K562 (cell line): ENCODE measurements at regions not wholly inside any gene's neighbourhood (a gene's known extent, or its start where the extent isn't known, plus 50 kb on each side); places are given as distances from the start of the nearest gene placed in this dataset.

Experiments used
- ATAC-seq: fragments of 200-7000 bp; cut with Tn5 transposase; 3 replicates; pipeline ENCODE4 v1.9.1; 2020; ENCODE audit warnings: moderate library complexity
- BruUV-seq: library from RNA; stranded (reverse); fragments of 400-500 nt; replicated peaks from 2 replicates; lab custom pipeline; 2021; lab: Mats Ljungman, UMichigan
- CTCF ChIA-PET: fragments of 300-600 bp; formaldehyde crosslinking; extraction: SDS; loops from one replicate; lab custom pipeline; 2021; ENCODE audit warnings: low intra/inter-chr PET ratio; lab: Yijun Ruan, JAX
- POLR2A ChIA-PET: fragments of 300-600, 350-650 bp; sonication (Branson Sonifier 250); formaldehyde crosslinking; extraction: SDS; loops from one replicate; lab custom pipeline; 2021; ENCODE audit warnings: antibody characterized with exemption, inconsistent platforms; lab: Yijun Ruan, JAX
- DNase-seq, 4 experiments: peaks; one replicate each; pipeline versions ENCODE4 v3.0.0 to v3.0.0-alpha.2; 2011 to 2018; ENCODE audit warnings: low spot score in 3 of 4, mixed read lengths in 3 of 4; ENCODE audit errors: extremely low read depth in 1 of 4
- FAIRE-seq: peaks from 2 replicates; lab custom pipeline; 2011; peaks lifted over from hg19 to GRCh38; lab: Jason Lieb, UNC
- H2AFZ ChIP-seq: 2 replicates; pipeline ENCODE4 v1.6.0; 2011; ENCODE audit warnings: low read depth, low read length, control low read depth, inconsistent platforms
- H3K27ac ChIP-seq: fragments of 200-600 bp; 3 replicates; pipeline ENCODE4 v1.8.0; 2011; ENCODE audit warnings: low read depth, mild to moderate bottlenecking, control low read depth, inconsistent platforms, low read length, moderate library complexity, mixed read lengths; ENCODE audit errors: extremely low read depth
- H3K27me3 ChIP-seq, 2 experiments: fragments of 300-600 bp in 1 of 2; 2 replicates in 1 of 2; 3 replicates in 1 of 2; pipeline versions ENCODE4 v1.6.0 to v1.8.0; 2011; ENCODE audit warnings: inconsistent platforms in 2 of 2, low read length in 2 of 2, mild to moderate bottlenecking in 1 of 2, mixed read lengths in 1 of 2, moderate library complexity in 1 of 2; ENCODE audit not compliant: control insufficient read depth in 2 of 2, insufficient read depth in 2 of 2
- H3K36me3 ChIP-seq: fragments of 300-600 bp; 3 replicates; pipeline ENCODE4 v1.8.0; 2011; ENCODE audit warnings: mild to moderate bottlenecking, low read length, inconsistent platforms; ENCODE audit not compliant: control insufficient read depth, insufficient read depth
- H3K4me1 ChIP-seq, 2 experiments: fragments of 200-600 bp in 1 of 2; replicated peaks in 1 of 2; 2 replicates in 1 of 2; 3 replicates in 1 of 2; pipeline versions ENCODE4 v1.5.1 to v1.8.0; 2011; ENCODE audit warnings: inconsistent platforms in 2 of 2, low read length in 2 of 2, mild to moderate bottlenecking in 1 of 2, mixed read lengths in 1 of 2, moderate library complexity in 1 of 2; ENCODE audit not compliant: control insufficient read depth in 2 of 2, insufficient read depth in 2 of 2
- H3K4me2 ChIP-seq: 2 replicates; pipeline ENCODE4 v1.6.1; 2011; ENCODE audit warnings: low read length, control low read depth, inconsistent platforms, mixed read lengths; ENCODE audit not compliant: insufficient read depth
- H3K4me3 ChIP-seq: fragments of 200-600 bp; sonication (generic), shearing (Covaris generic); 2 replicates; pipeline ENCODE4 v1.5.1; 2016; ENCODE audit warnings: control low read depth, inconsistent platforms
- H3K79me2 ChIP-seq: fragments of 200-600 bp; 3 replicates; pipeline ENCODE4 v1.8.0; 2011; ENCODE audit warnings: low read length, inconsistent platforms; ENCODE audit not compliant: control insufficient read depth, insufficient read depth
- H3K9ac ChIP-seq, 2 experiments: 2 replicates each; pipeline versions ENCODE4 v1.6.0 to v1.6.1; 2011; ENCODE audit warnings: low read depth in 2 of 2, low read length in 2 of 2, control low read depth in 1 of 2, inconsistent platforms in 1 of 2, mild to moderate bottlenecking in 1 of 2, mixed read lengths in 1 of 2; ENCODE audit not compliant: insufficient read depth in 1 of 2
- H3K9me1 ChIP-seq: one replicate; pipeline ENCODE4 v1.6.0; 2011; ENCODE audit warnings: inconsistent platforms, mild to moderate bottlenecking, low read length, moderate library complexity; ENCODE audit not compliant: control insufficient read depth, insufficient read depth
- H3K9me3 ChIP-seq: replicated peaks from 2 replicates; pipeline ENCODE4 v1.5.1; 2011; ENCODE audit warnings: low read depth, low read length, inconsistent platforms; ENCODE audit not compliant: control insufficient read depth, insufficient read depth
- H4K20me1 ChIP-seq: replicated peaks from 2 replicates; pipeline ENCODE4 v1.6.1; 2011; ENCODE audit warnings: low read length, inconsistent platforms, mixed read lengths; ENCODE audit not compliant: control insufficient read depth, insufficient read depth
- CREM ChIP-seq: IDR thresholded peaks from 2 replicates; pipeline ENCODE4 v1.6.1; 2014; ENCODE audit warnings: antibody characterized with exemption, low read depth
- CTBP1 ChIP-seq: fragments of 450-650 bp; IDR thresholded peaks from 2 replicates; pipeline ENCODE4 v1.6.1; 2016; ENCODE audit warnings: borderline replicate concordance
- ESRRB ChIP-seq: fragments of 250-450 bp; sonication (Bioruptor Pico); IDR thresholded peaks from 2 replicates; pipeline ENCODE4 v1.5.0; 2020; ENCODE audit warnings: mild to moderate bottlenecking, moderate library complexity, borderline replicate concordance
- FOSL1 ChIP-seq: fragments of 200-800 bp; sonication (Bioruptor generic); conservative IDR thresholded peaks from 2 replicates; pipeline ENCODE4 v1.6.1; 2016; ENCODE audit warnings: missing genetic modification characterization, missing compliant biosample characterization
- GABPB2 ChIP-seq: fragments of 250-450 bp; sonication (Bioruptor Pico); conservative IDR thresholded peaks from 2 replicates; pipeline ENCODE4 v1.5.1; 2021; ENCODE audit warnings: mild to moderate bottlenecking
- KLF13 ChIP-seq: fragments of 450-650 bp; IDR thresholded peaks from 2 replicates; pipeline ENCODE4 v1.6.1; 2016; ENCODE audit warnings: missing genetic modification characterization, low read depth, mild to moderate bottlenecking, missing compliant biosample characterization, moderate library complexity, borderline replicate concordance
- RB1 ChIP-seq: fragments of 450-650 bp; IDR thresholded peaks from 2 replicates; pipeline ENCODE4 v1.6.1; 2017; ENCODE audit warnings: low read depth, mild to moderate bottlenecking
- STAG1 ChIP-seq: sonication (generic); formaldehyde crosslinking; IDR thresholded peaks from 2 replicates; pipeline ENCODE4 v1.5.0; 2020; ENCODE audit warnings: missing genetic modification reagents, borderline replicate concordance
- TEAD4 ChIP-seq, 2 experiments: sonication (generic) in 1 of 2; formaldehyde crosslinking in 1 of 2; IDR thresholded peaks; 2 replicates each; pipeline versions ENCODE4 v1.6.1 to v1.8.0; 2012 to 2022; ENCODE audit warnings: borderline replicate concordance in 1 of 2, inconsistent platforms in 1 of 2, low read length in 1 of 2, mild to moderate bottlenecking in 1 of 2, missing genetic modification reagents in 1 of 2
- U2AF2 ChIP-seq: fragments of 200-400 bp; formaldehyde crosslinking; optimal IDR thresholded peaks from 2 replicates; pipeline ENCODE3; 2017; ENCODE audit warnings: low read depth, mild to moderate bottlenecking, low read length
- ZFP30 ChIP-seq: fragments of 250-450 bp; sonication (Bioruptor Pico); IDR thresholded peaks from 2 replicates; pipeline ENCODE4 v1.8.0; 2022; ENCODE audit warnings: moderate library complexity, mild to moderate bottlenecking, inconsistent platforms, borderline replicate concordance
- ZKSCAN3 ChIP-seq: fragments of 250-450 bp; sonication (Bioruptor Pico); IDR thresholded peaks from 2 replicates; pipeline ENCODE4 v1.4.0; 2020
- ZNF717 ChIP-seq: fragments of 250-450 bp; sonication (Bioruptor Pico); IDR thresholded peaks from 2 replicates; pipeline ENCODE4 v1.5.0; 2021
- WGBS: fragments of 100-300 bp; shearing (Covaris generic); methylation state at CpG from one replicate; pipeline ENCODE4 v1.1.6; 2016; ENCODE audit warnings: low coverage, mixed read lengths; ENCODE audit not compliant: insufficient coverage; ENCODE audit errors: missing lambda C conversion rate; 5-methylcytosine and 5-hydroxymethylcytosine counted together
- in situ Hi-C: fragments of 300-500 bp; cut with MboI; formaldehyde crosslinking; loops from 4 replicates; pipeline ENCODE4 v1.15.0; 2018; ENCODE audit warnings: inconsistent platforms, mixed read lengths
- intact Hi-C: fragments of 100-400 bp; cut with micrococcal nuclease; formaldehyde crosslinking; loops from 2 replicates; pipeline ENCODE4 v1.14.2; 2022
- TF ChIP-seq, protein P1 (sequence below): fragments of 150-350 bp; conservative IDR thresholded peaks from 2 replicates; pipeline ENCODE4 v1.6.1; 2014; ENCODE audit warnings: low read length
- TF ChIP-seq, protein P2 (sequence below), 3 experiments: IDR thresholded peaks in 2 of 3; conservative IDR thresholded peaks in 1 of 3; 2 replicates each; pipeline ENCODE4 v1.5.1; 2011 to 2012; ENCODE audit warnings: low read length in 3 of 3, mild to moderate bottlenecking in 3 of 3, control low read depth in 2 of 3, improper control_type of control experiment in 1 of 3, inconsistent platforms in 1 of 3, low read depth in 1 of 3, mixed read lengths in 1 of 3, moderate library complexity in 1 of 3; ENCODE audit not compliant: insufficient read depth in 2 of 3
- TF ChIP-seq, protein P3 (sequence below): fragments of 250-450 bp; sonication (Bioruptor Pico); IDR thresholded peaks from 2 replicates; pipeline ENCODE4 v1.5.0; 2020; ENCODE audit warnings: mild to moderate bottlenecking

DNA sequence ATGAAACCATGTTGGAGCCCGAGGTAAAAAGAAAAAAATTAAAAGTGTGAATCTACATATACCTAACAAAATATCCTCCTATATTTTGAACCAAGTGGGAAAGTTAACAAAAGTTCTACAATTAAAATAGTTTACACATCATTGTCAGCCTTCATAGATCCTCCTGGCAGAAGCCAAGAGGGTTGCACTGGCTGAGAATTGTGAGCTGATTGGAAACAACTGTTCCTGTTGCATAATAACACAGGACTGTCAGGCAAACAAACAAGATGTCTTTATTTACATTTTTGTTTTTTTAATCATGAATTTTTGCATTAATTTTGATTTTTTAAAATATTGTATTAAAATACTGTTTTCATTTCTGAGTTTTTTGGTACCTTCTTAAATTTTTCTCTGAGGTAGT lies 215.2 kb upstream of the MME start:
- Histone ChIP-seq H3K9me1 (no peaks in the 10 kb centered on the region), H3K9ac (no peak overlapping the region), H3K27me3 (no peaks in the 10 kb centered on the region), H3K4me1 (no peaks in the 10 kb centered on the region), H3K9me3 (no peaks in the 10 kb centered on the region), H3K4me2 (no peak overlapping the region), H3K79me2 (no peaks in the 10 kb centered on the region), H3K36me3 (no peaks in the 10 kb centered on the region), H4K20me1 (no peaks in the 10 kb centered on the region), H3K4me3 (no peak overlapping the region), H2AFZ (no peak overlapping the region), H3K27ac (no peak overlapping the region)
- no peak for FAIRE-seq
- TF ChIP-seq KLF13 (tag), result no peak
- TF ChIP-seq TEAD4 (IDR thresholded peaks at IDR 0.05; ENCODE audit: low read length), result no peak
- no peak for TF ChIP-seq TEAD4 (CRISPR knock-in tag; IDR thresholded peaks at IDR 0.05; ENCODE audit: borderline replicate concordance)
- no peak for TF ChIP-seq ZKSCAN3 (CRISPR knock-in tag)
- no peak for TF ChIP-seq CTBP1
- no peak for TF ChIP-seq ZFP30 (CRISPR knock-in tag)
- no peak for TF ChIP-seq GABPB2
- TF ChIP-seq ZNF717, result no peak
- no peak for TF ChIP-seq FOSL1 (tag)
- TF ChIP-seq, protein P1, sequence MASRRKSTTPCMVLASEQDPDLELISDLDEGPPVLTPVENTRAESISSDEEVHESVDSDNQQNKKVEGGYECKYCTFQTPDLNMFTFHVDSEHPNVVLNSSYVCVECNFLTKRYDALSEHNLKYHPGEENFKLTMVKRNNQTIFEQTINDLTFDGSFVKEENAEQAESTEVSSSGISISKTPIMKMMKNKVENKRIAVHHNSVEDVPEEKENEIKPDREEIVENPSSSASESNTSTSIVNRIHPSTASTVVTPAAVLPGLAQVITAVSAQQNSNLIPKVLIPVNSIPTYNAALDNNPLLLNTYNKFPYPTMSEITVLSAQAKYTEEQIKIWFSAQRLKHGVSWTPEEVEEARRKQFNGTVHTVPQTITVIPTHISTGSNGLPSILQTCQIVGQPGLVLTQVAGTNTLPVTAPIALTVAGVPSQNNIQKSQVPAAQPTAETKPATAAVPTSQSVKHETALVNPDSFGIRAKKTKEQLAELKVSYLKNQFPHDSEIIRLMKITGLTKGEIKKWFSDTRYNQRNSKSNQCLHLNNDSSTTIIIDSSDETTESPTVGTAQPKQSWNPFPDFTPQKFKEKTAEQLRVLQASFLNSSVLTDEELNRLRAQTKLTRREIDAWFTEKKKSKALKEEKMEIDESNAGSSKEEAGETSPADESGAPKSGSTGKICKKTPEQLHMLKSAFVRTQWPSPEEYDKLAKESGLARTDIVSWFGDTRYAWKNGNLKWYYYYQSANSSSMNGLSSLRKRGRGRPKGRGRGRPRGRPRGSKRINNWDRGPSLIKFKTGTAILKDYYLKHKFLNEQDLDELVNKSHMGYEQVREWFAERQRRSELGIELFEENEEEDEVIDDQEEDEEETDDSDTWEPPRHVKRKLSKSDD, result no peak
- TF ChIP-seq, protein P2, sequence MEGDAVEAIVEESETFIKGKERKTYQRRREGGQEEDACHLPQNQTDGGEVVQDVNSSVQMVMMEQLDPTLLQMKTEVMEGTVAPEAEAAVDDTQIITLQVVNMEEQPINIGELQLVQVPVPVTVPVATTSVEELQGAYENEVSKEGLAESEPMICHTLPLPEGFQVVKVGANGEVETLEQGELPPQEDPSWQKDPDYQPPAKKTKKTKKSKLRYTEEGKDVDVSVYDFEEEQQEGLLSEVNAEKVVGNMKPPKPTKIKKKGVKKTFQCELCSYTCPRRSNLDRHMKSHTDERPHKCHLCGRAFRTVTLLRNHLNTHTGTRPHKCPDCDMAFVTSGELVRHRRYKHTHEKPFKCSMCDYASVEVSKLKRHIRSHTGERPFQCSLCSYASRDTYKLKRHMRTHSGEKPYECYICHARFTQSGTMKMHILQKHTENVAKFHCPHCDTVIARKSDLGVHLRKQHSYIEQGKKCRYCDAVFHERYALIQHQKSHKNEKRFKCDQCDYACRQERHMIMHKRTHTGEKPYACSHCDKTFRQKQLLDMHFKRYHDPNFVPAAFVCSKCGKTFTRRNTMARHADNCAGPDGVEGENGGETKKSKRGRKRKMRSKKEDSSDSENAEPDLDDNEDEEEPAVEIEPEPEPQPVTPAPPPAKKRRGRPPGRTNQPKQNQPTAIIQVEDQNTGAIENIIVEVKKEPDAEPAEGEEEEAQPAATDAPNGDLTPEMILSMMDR (IDR thresholded peaks at IDR 0.05 in 2 of 3, conservative IDR thresholded peaks at IDR 0.05 in 1 of 3; ENCODE audit: insufficient read depth in 2 of 3, low read depth in 1 of 3, low read length in 3 of 3), result no peak
- no peak for TF ChIP-seq ESRRB
- TF ChIP-seq U2AF2, result no peak
- TF ChIP-seq RB1, result no peak
- no peak for TF ChIP-seq CREM
- TF ChIP-seq, protein P3, sequence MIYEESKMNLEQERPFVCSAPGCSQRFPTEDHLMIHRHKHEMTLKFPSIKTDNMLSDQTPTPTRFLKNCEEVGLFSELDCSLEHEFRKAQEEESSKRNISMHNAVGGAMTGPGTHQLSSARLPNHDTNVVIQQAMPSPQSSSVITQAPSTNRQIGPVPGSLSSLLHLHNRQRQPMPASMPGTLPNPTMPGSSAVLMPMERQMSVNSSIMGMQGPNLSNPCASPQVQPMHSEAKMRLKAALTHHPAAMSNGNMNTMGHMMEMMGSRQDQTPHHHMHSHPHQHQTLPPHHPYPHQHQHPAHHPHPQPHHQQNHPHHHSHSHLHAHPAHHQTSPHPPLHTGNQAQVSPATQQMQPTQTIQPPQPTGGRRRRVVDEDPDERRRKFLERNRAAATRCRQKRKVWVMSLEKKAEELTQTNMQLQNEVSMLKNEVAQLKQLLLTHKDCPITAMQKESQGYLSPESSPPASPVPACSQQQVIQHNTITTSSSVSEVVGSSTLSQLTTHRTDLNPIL (CRISPR knock-in tag), result no peak
- TF ChIP-seq STAG1 (CRISPR knock-in tag), result no peak
- in situ Hi-C loops (no loop called here), intact Hi-C loops (no loop called here)
- 0% methylated on average over 1 of the region's 1 CpG for WGBS
- CTCF ChIA-PET, result no interaction called here
- ATAC-seq, result no peak
- POLR2A ChIA-PET, result no interaction called here
- no peak for DNase-seq
- no TSS peak for BruUV-seq
